GM13977 (cell line): ENCODE measurements at regions not wholly inside any gene's neighbourhood (a gene's known extent, or its start where the extent isn't known, plus 50 kb on each side); places are given as distances from the start of the nearest gene placed in this dataset.

ENCODE experiments used
- DNase-seq: peaks from one replicate; pipeline ENCODE4 v3.0.0; 2012; ENCODE audit warnings: low spot score
- in situ Hi-C: fragments of 300-500 bp; cut with MboI; formaldehyde crosslinking; loops from one replicate; pipeline ENCODE4 v1.12.0; 2022; ENCODE audit warnings: low sequenced_read_pairs, low pct_unique_long_range_greater_than_20kb, mixed read lengths, inconsistent platforms; ENCODE audit not compliant: unreplicated experiment
- TF ChIP-seq, protein P1 (sequence below): IDR thresholded peaks from 2 replicates; pipeline ENCODE4 v1.5.1; 2012; ENCODE audit warnings: mild to moderate bottlenecking, control low read depth; ENCODE audit not compliant: insufficient read depth; ENCODE audit errors: extremely low read depth, missing control alignments

DNA sequence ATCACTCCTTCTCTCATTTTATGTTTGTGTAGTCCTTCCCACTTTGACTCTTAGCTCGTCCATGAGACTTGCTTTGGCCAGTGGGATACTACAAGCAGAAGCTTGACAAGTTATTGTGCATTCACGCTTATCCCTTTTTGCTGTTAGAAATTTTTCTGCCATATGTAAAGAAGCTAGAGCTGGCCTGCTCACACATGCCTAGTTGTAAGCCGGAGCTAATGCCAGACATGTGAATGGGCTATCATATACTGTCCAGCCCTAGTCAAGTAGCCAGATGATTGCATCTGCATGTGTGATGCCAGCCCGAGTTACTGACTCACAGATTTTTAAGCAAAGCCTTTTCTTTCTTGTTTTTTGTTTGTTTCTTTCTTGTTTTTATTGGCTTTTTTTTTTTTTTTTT, 460.7 kb downstream of the TDRD3 start:
- in situ Hi-C loops, result no loop called here

DNA sequence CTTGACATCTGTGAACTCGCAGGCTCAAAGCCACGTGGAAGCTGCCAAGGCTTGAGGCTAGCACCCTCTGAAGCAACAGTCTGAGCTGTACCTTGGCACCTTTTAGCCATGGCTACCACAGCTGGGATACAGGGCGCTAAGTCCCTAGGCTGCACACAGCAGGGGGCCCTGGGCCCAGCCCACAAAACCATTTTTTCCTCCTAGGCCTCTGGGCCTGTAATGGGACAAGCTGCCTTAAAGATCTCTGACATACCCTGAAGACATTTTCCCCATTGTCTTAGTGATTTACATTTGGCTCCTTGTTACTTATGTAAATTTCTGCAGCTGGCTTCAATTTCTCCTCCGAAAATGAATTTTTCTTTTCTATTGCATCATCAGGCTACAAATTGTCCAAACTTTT, 455.9 kb downstream of the TDRD3 start:
- DNase-seq, result no peak
- in situ Hi-C loops, result no loop called here
- TF ChIP-seq, protein P1, sequence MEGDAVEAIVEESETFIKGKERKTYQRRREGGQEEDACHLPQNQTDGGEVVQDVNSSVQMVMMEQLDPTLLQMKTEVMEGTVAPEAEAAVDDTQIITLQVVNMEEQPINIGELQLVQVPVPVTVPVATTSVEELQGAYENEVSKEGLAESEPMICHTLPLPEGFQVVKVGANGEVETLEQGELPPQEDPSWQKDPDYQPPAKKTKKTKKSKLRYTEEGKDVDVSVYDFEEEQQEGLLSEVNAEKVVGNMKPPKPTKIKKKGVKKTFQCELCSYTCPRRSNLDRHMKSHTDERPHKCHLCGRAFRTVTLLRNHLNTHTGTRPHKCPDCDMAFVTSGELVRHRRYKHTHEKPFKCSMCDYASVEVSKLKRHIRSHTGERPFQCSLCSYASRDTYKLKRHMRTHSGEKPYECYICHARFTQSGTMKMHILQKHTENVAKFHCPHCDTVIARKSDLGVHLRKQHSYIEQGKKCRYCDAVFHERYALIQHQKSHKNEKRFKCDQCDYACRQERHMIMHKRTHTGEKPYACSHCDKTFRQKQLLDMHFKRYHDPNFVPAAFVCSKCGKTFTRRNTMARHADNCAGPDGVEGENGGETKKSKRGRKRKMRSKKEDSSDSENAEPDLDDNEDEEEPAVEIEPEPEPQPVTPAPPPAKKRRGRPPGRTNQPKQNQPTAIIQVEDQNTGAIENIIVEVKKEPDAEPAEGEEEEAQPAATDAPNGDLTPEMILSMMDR, result no peak

More for the DNA sequence above, 460.7 kb downstream of the TDRD3 start:
- DNase-seq, result no peak
- TF ChIP-seq, protein P1, result no peak

DNA sequence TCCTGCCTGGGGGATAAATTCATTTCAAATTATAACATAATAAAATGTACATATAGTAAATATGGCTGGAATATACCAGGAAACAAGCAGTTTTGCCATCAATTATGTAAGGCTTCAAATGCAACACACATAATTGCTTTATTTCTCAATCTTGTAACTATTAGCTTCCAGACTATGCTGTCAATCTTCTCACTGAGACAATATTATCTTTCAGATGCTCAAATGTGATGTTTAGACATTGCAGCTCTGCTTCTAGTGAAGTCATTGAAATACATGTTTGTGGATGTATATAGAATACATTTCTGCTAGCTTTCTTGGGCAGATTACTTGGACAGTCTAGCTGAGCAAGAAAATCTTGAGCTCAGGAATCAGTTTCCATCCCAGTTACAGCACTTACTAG, 454.4 kb downstream of the TDRD3 start:
- TF ChIP-seq, protein P1, result no peak
- no peak for DNase-seq
- in situ Hi-C loops, result no loop called here

DNA sequence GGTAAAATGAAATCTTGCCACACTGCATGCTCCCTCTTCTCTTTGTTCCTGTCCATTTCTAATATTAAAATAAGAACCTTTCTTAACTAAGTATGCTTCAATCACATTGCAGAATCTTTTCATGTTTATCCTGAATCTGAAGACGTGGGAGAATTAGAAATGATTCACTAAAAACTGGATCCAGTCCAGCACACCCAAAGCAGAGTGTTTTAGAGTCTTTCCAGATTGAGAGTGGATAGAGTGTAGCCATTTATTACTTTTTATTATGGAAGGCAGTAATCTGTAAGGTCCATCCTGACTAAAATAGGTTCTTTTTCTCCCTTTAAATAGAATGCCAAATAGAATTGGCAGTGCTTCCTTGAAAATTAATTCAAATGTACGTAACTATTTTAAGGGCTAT, 453.5 kb downstream of the TDRD3 start:
- no peak for DNase-seq
- in situ Hi-C loops, result no loop called here
- TF ChIP-seq, protein P1, result no peak

DNA sequence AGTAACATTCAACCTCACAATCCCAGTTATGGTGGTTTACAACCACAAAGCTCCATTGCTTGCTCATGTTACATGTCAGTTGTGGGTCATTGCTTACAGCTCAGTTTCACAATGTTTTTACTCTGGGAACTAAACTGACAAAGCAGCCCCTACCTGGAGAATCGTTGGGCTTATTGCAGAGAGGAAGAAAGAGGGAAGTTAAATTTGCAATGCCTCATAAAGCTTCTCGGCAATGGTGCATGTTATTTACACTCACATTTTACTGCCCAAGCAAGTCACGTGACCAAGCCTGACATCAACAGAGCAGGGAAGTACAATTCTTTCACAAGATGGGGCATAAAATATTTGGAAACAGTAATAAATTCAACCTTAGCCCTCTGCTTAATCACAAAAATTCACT, 441.6 kb downstream of the TDRD3 start:
- TF ChIP-seq, protein P1, result no peak
- DNase-seq, result no peak
- in situ Hi-C loops, result no loop called here

DNA sequence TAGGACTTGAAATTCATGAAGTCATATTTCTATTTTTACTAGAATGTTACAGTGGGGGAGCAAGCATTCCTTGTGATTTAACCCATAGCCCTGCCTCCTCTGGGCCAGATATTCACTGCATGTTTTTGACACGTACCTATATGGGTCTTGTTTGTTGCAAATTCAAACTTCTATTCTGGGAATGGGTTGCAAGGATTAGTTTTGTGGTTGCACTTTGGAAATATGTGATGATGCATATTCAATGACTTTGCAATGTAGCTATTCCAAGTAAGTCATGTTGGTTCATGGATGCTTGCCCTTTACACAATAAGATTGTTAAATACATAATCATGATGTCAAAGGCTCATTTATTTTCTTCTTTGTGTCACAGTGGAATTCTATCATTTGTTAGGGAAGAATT, 440.8 kb downstream of the TDRD3 start:
- TF ChIP-seq, protein P1, result no peak
- in situ Hi-C loops, result no loop called here
- DNase-seq, result no peak

DNA sequence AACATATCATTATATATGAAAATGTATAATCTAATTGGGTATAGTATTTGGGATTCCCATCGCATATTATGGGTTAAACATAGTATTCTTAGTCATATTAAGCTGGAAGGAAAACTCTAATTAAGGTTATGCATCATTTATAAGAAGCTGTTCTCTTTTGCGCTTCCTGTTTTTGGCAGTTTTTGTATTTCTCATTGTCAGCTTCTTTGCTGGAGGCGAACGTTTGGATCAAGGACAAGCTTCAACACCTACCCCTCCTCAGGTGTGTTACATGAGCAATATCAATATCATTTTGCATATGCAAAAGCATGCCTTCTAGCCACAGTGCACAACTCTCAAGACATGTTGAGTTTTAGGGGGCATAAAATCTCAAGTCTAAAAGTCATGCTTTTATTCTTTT, 439.8 kb downstream of the TDRD3 start:
- in situ Hi-C loops, result no loop called here
- DNase-seq, result no peak
- TF ChIP-seq, protein P1, result no peak
